Testis (tissue), 2 donors: ENCODE measurements at regions not wholly inside any gene's neighbourhood (a gene's known extent, or its start where the extent isn't known, plus 50 kb on each side); places are given as distances from the start of the nearest gene placed in this dataset.

Source experiments
- POLR2A ChIP-seq: fragments of 450-650 bp; IDR thresholded peaks from one replicate; pipeline ENCODE4 v1.6.1; 2017; ENCODE audit warnings: antibody characterized with exemption, mild to moderate bottlenecking, moderate library complexity
- TF ChIP-seq, protein P1 (sequence below), 3 experiments: fragments of 450-650 bp in 2 of 3; fragments of 200-600 bp in 1 of 3; sonication (generic) in 1 of 3; IDR thresholded peaks; one replicate each; pipeline ENCODE4 v1.5.1; 2016 to 2019; ENCODE audit warnings: antibody characterized with exemption in 3 of 3, mild to moderate bottlenecking in 2 of 3, moderate library complexity in 1 of 3

DNA sequence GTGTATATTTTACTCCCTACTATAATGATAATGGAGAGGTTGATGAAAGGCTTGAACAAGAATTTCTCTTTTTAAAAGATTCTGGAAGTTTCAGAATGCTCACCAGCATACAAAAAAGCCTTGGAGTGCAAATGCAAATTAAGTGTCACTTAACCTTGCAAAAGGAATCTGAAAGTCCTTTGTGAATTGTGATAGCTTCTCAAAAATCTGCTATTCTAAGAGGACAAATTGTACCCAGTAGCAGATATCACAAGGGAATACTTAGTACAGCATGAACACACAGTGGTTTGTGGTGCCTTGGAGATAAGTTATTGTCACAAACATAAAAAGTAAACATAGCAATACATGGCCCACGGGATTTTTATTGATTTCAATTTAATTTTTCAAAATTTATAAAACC is 1208.3 kb upstream of the B3GALT2 start:
- no peak for TF ChIP-seq POLR2A
- TF ChIP-seq, protein P1, sequence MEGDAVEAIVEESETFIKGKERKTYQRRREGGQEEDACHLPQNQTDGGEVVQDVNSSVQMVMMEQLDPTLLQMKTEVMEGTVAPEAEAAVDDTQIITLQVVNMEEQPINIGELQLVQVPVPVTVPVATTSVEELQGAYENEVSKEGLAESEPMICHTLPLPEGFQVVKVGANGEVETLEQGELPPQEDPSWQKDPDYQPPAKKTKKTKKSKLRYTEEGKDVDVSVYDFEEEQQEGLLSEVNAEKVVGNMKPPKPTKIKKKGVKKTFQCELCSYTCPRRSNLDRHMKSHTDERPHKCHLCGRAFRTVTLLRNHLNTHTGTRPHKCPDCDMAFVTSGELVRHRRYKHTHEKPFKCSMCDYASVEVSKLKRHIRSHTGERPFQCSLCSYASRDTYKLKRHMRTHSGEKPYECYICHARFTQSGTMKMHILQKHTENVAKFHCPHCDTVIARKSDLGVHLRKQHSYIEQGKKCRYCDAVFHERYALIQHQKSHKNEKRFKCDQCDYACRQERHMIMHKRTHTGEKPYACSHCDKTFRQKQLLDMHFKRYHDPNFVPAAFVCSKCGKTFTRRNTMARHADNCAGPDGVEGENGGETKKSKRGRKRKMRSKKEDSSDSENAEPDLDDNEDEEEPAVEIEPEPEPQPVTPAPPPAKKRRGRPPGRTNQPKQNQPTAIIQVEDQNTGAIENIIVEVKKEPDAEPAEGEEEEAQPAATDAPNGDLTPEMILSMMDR (IDR thresholded peaks at IDR 0.05) = no peak
